ENCODE measurements at regions not wholly inside any gene's neighbourhood (a gene's known extent, or its start where the extent isn't known, plus 50 kb on each side); places are given as distances from the start of the nearest gene placed in this dataset.
"Not testable (repeated sequence)": the region's sequence is repeated elsewhere in the genome, so short reads cannot be mapped to it uniquely, and the experiment has no call there.

- H3K56ac ChIP-seq (ENCODE audit: low read length); H4K8ac ChIP-seq (ENCODE audit: low read depth, low read length); H3K27ac ChIP-seq (ENCODE audit: low read depth, low read length); H3K36me3 ChIP-seq (ENCODE audit: control insufficient read depth, insufficient read depth, low read length); H2BK120ac ChIP-seq (ENCODE audit: low read depth, low read length); H2BK15ac ChIP-seq (replicated peaks; ENCODE audit: low read depth); H3K27me3 ChIP-seq (ENCODE audit: insufficient read depth, low read length, poor library complexity); H3K4me2 ChIP-seq (ENCODE audit: low read length); H3K9ac ChIP-seq (ENCODE audit: low read length); H2BK5ac ChIP-seq (ENCODE audit: low read length); H3K4me3 ChIP-seq (ENCODE audit: low read length); H3K23ac ChIP-seq (ENCODE audit: low read length); H3K79me1 ChIP-seq (ENCODE audit: low read length); H3K18ac ChIP-seq (ENCODE audit: low read length); H3K4ac ChIP-seq (ENCODE audit: low read depth, low read length); H2AK5ac ChIP-seq (ENCODE audit: low read length); H3K4me1 ChIP-seq (ENCODE audit: control insufficient read depth, low read depth, low read length); DNase-seq; H3K79me2 ChIP-seq (ENCODE audit: control insufficient read depth, insufficient read depth, low read length); H4K5ac ChIP-seq (ENCODE audit: low read length): not testable (repeated sequence)
- no CpG with 5 or more reads among the region's 3 CpGs for WGBS (ENCODE audit: extremely low coverage, insufficient coverage, low lambda C conversion rate)
These were observed 295.8 kb upstream of the NUDT12 start for GRCh38 chr5:103858367-103858766.

DNA sequence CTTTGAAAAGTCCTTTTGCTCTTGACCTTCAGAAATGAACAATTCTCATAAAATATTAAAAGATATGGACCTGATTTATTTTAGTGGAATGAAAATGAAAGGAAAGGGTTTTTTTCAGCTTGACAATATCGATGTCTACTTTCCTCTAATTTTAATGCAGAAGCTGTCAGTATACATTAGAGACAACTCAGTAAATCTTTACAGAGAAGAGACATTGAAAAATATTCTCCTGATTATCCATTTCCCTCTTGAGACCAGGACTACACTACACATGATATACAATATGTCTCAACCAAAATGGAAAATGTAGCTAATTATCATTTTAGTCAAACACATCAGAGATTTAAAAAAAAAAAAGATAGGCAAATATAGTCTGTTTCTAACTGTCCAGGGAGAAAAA lies 288.5 kb upstream of the NUDT12 start:
- Histone ChIP-seq H2BK5ac (ENCODE audit: low read length) (no peak overlapping the region), H3K9ac (ENCODE audit: low read length) (no peak overlapping the region), H2BK15ac (replicated peaks; ENCODE audit: low read depth) (no peak overlapping the region), H4K8ac (ENCODE audit: low read depth, low read length) (no peak overlapping the region), H3K56ac (ENCODE audit: low read length) (no peak overlapping the region), H3K4me3 (ENCODE audit: low read length) (no peak overlapping the region), H3K27me3 (ENCODE audit: insufficient read depth, low read length, poor library complexity) (no peaks in the 10 kb centered on the region), H3K27ac (ENCODE audit: low read depth, low read length) (no peak overlapping the region), H2BK120ac (ENCODE audit: low read depth, low read length) (no peak overlapping the region), H2AK5ac (ENCODE audit: low read length) (no peak overlapping the region), H3K4me1 (ENCODE audit: control insufficient read depth, low read depth, low read length) (no peaks in the 10 kb centered on the region), H3K18ac (ENCODE audit: low read length) (no peak overlapping the region), H3K4me2 (ENCODE audit: low read length) (no peak overlapping the region), H3K4ac (ENCODE audit: low read depth, low read length) (no peak overlapping the region), H3K79me1 (ENCODE audit: low read length) (no peaks in the 10 kb centered on the region), H3K36me3 (ENCODE audit: control insufficient read depth, insufficient read depth, low read length) (no peaks in the 10 kb centered on the region), H3K79me2 (ENCODE audit: control insufficient read depth, insufficient read depth, low read length) (no peaks in the 10 kb centered on the region), H4K5ac (ENCODE audit: low read length) (no peak overlapping the region), H3K23ac (ENCODE audit: low read length) (no peak overlapping the region)
- WGBS (ENCODE audit: extremely low coverage, insufficient coverage, low lambda C conversion rate): no CpG with 5 or more reads among the region's 1 CpG
- DNase-seq: no peak

GRCh38 chr5:103849934-103850333 lies 287.3 kb upstream of the NUDT12 start:
- no CpG with 5 or more reads among the region's 3 CpGs for WGBS (ENCODE audit: extremely low coverage, insufficient coverage, low lambda C conversion rate)
- Histone ChIP-seq H3K9ac (ENCODE audit: low read length) (no peak overlapping the region), H3K4me3 (ENCODE audit: low read length) (no peak overlapping the region), H3K18ac (ENCODE audit: low read length) (no peak overlapping the region), H3K56ac (ENCODE audit: low read length) (no peak overlapping the region), H2BK5ac (ENCODE audit: low read length) (no peak overlapping the region), H2AK5ac (ENCODE audit: low read length) (no peak overlapping the region), H4K8ac (ENCODE audit: low read depth, low read length) (no peak overlapping the region), H3K27me3 (ENCODE audit: insufficient read depth, low read length, poor library complexity) (no peaks in the 10 kb centered on the region), H3K4me1 (ENCODE audit: control insufficient read depth, low read depth, low read length) (no peaks in the 10 kb centered on the region), H3K27ac (ENCODE audit: low read depth, low read length) (no peak overlapping the region), H3K36me3 (ENCODE audit: control insufficient read depth, insufficient read depth, low read length) (no peaks in the 10 kb centered on the region), H3K4ac (ENCODE audit: low read depth, low read length) (no peak overlapping the region), H2BK15ac (replicated peaks; ENCODE audit: low read depth) (no peak overlapping the region), H3K23ac (ENCODE audit: low read length) (no peak overlapping the region), H3K79me1 (ENCODE audit: low read length) (no peaks in the 10 kb centered on the region), H3K79me2 (ENCODE audit: control insufficient read depth, insufficient read depth, low read length) (no peaks in the 10 kb centered on the region), H4K5ac (ENCODE audit: low read length) (no peak overlapping the region), H3K4me2 (ENCODE audit: low read length) (no peak overlapping the region), H2BK120ac (ENCODE audit: low read depth, low read length) (no peak overlapping the region)
- no peak for DNase-seq

GRCh38 chr5:103847060-103847459 lies 284.5 kb upstream of the NUDT12 start:
- no peak overlapping the region for H2BK15ac ChIP-seq (replicated peaks; ENCODE audit: low read depth)
- H3K4me2 ChIP-seq (ENCODE audit: low read length): no peak overlapping the region
- no peaks in the 10 kb centered on the region for H3K79me2 ChIP-seq (ENCODE audit: control insufficient read depth, insufficient read depth, low read length)
- no CpG with 5 or more reads among the region's 3 CpGs for WGBS (ENCODE audit: extremely low coverage, insufficient coverage, low lambda C conversion rate)
- no peak overlapping the region for H3K18ac ChIP-seq (ENCODE audit: low read length)
- H4K8ac ChIP-seq (ENCODE audit: low read depth, low read length): no peak overlapping the region
- H3K9ac ChIP-seq (ENCODE audit: low read length): no peak overlapping the region
- no peak for DNase-seq
- H2BK5ac ChIP-seq (ENCODE audit: low read length): no peak overlapping the region
- H3K4me3 ChIP-seq (ENCODE audit: low read length): no peak overlapping the region
- H3K4me1 ChIP-seq (ENCODE audit: control insufficient read depth, low read depth, low read length): no peaks in the 10 kb centered on the region
- H3K23ac ChIP-seq (ENCODE audit: low read length): no peak overlapping the region
- H3K36me3 ChIP-seq (ENCODE audit: control insufficient read depth, insufficient read depth, low read length): no peaks in the 10 kb centered on the region
- H3K4ac ChIP-seq (ENCODE audit: low read depth, low read length): no peak overlapping the region
- no peak overlapping the region for H3K56ac ChIP-seq (ENCODE audit: low read length)
- no peak overlapping the region for H2BK120ac ChIP-seq (ENCODE audit: low read depth, low read length)
- no peak overlapping the region for H4K5ac ChIP-seq (ENCODE audit: low read length)
- no peaks in the 10 kb centered on the region for H3K27me3 ChIP-seq (ENCODE audit: insufficient read depth, low read length, poor library complexity)
- no peak overlapping the region for H2AK5ac ChIP-seq (ENCODE audit: low read length)
- no peaks in the 10 kb centered on the region for H3K79me1 ChIP-seq (ENCODE audit: low read length)
- no peak overlapping the region for H3K27ac ChIP-seq (ENCODE audit: low read depth, low read length)

- H3K79me1 ChIP-seq (ENCODE audit: low read length): no peaks in the 10 kb centered on the region
- no peak overlapping the region for H3K23ac ChIP-seq (ENCODE audit: low read length)
- H4K5ac ChIP-seq (ENCODE audit: low read length): no peak overlapping the region
- H2BK120ac ChIP-seq (ENCODE audit: low read depth, low read length): no peak overlapping the region
- no peaks in the 10 kb centered on the region for H3K36me3 ChIP-seq (ENCODE audit: control insufficient read depth, insufficient read depth, low read length)
- no peak overlapping the region for H3K4me2 ChIP-seq (ENCODE audit: low read length)
- no peak overlapping the region for H4K8ac ChIP-seq (ENCODE audit: low read depth, low read length)
- no peak overlapping the region for H3K27ac ChIP-seq (ENCODE audit: low read depth, low read length)
- no peak for DNase-seq
- H3K56ac ChIP-seq (ENCODE audit: low read length): no peak overlapping the region
- H2AK5ac ChIP-seq (ENCODE audit: low read length): no peak overlapping the region
- H3K4me1 ChIP-seq (ENCODE audit: control insufficient read depth, low read depth, low read length): no peaks in the 10 kb centered on the region
- H2BK5ac ChIP-seq (ENCODE audit: low read length): no peak overlapping the region
- H3K27me3 ChIP-seq (ENCODE audit: insufficient read depth, low read length, poor library complexity): no peaks in the 10 kb centered on the region
- H3K18ac ChIP-seq (ENCODE audit: low read length): no peak overlapping the region
- H3K4me3 ChIP-seq (ENCODE audit: low read length): no peak overlapping the region
- no peak overlapping the region for H2BK15ac ChIP-seq (replicated peaks; ENCODE audit: low read depth)
- no peaks in the 10 kb centered on the region for H3K79me2 ChIP-seq (ENCODE audit: control insufficient read depth, insufficient read depth, low read length)
- no peak overlapping the region for H3K4ac ChIP-seq (ENCODE audit: low read depth, low read length)
- no peak overlapping the region for H3K9ac ChIP-seq (ENCODE audit: low read length)
These were observed 280.3 kb upstream of the NUDT12 start for GRCh38 chr5:103842936-103843335.

DNA sequence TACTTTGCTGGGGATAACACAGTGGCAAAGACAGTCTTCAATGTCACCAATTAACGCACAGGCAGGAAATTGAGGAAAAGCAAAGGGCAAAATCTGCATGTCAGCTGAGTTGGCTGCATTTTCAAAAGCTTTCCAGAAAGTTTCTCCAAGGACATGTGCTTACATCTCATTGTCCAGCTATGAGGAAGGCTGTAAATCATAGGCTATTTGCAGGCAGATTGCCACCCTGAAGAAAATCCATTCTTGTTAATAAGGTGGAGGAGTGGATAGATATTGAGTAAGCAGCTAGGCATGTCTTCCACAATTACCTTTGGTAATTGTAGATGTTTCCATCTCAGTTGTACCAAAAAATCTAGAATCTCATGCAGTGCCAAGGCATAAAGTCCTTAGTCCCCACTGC lies 278.0 kb upstream of the NUDT12 start:
- Histone ChIP-seq H3K56ac (ENCODE audit: low read length) (no peak overlapping the region), H3K18ac (ENCODE audit: low read length) (no peak overlapping the region), H2BK120ac (ENCODE audit: low read depth, low read length) (no peak overlapping the region), H3K23ac (ENCODE audit: low read length) (no peak overlapping the region), H3K27me3 (ENCODE audit: insufficient read depth, low read length, poor library complexity) (no peaks in the 10 kb centered on the region), H3K4me1 (ENCODE audit: control insufficient read depth, low read depth, low read length) (no peaks in the 10 kb centered on the region), H2AK5ac (ENCODE audit: low read length) (no peak overlapping the region), H3K4me3 (ENCODE audit: low read length) (no peak overlapping the region), H2BK15ac (replicated peaks; ENCODE audit: low read depth) (no peak overlapping the region), H2BK5ac (ENCODE audit: low read length) (no peak overlapping the region), H4K8ac (ENCODE audit: low read depth, low read length) (no peak overlapping the region), H3K9ac (ENCODE audit: low read length) (no peak overlapping the region), H3K4ac (ENCODE audit: low read depth, low read length) (no peak overlapping the region), H3K79me2 (ENCODE audit: control insufficient read depth, insufficient read depth, low read length) (no peaks in the 10 kb centered on the region), H3K36me3 (ENCODE audit: control insufficient read depth, insufficient read depth, low read length) (no peaks in the 10 kb centered on the region), H3K4me2 (ENCODE audit: low read length) (no peak overlapping the region), H3K27ac (ENCODE audit: low read depth, low read length) (no peak overlapping the region), H4K5ac (ENCODE audit: low read length) (no peak overlapping the region), H3K79me1 (ENCODE audit: low read length) (no peaks in the 10 kb centered on the region)
- no CpG with 5 or more reads among the region's 1 CpG for WGBS (ENCODE audit: extremely low coverage, insufficient coverage, low lambda C conversion rate)
- DNase-seq: no peak
